ENCODE measurements at regions not wholly inside any gene's neighbourhood (a gene's known extent, or its start where the extent isn't known, plus 50 kb on each side); places are given as distances from the start of the nearest gene placed in this dataset.

GRCh38 chr5:154583671-154584177, 105.7 kb upstream of the HAND1 start:
- TF ChIP-seq CTCF (IDR thresholded peaks at IDR 0.05) (no peak), POLR2A (IDR thresholded peaks at IDR 0.05) (no peak)
